Suppressor macrophage treated with lipopolysaccharide for 1 hour (primary cell): ENCODE measurements at regions not wholly inside any gene's neighbourhood (a gene's known extent, or its start where the extent isn't known, plus 50 kb on each side); places are given as distances from the start of the nearest gene placed in this dataset.

Experiments used
- DNase-seq, 3 donors: peaks; one replicate each; pipeline ENCODE4 v3.0.0-alpha.2; 2020 to 2022

GRCh38 chr11:116466801-116467200, 306.0 kb downstream of the BUD13 start:
- DNase-seq: no peak

- DNase-seq: no peak
These were observed 306.6 kb downstream of the BUD13 start for GRCh38 chr11:116466191-116466590.

GRCh38 chr11:116465056-116465455, 307.7 kb downstream of the BUD13 start:
- DNase-seq: no peak

GRCh38 chr11:116461789-116462188, 311.0 kb downstream of the BUD13 start:
- DNase-seq: no peak

- DNase-seq: no peak
These were observed 312.4 kb downstream of the BUD13 start for GRCh38 chr11:116460156-116460920.

GRCh38 chr11:116459185-116460045, 313.4 kb downstream of the BUD13 start:
- DNase-seq: no peak

- DNase-seq: no peak
These were observed 314.2 kb downstream of the BUD13 start for GRCh38 chr11:116458546-116458945.

GRCh38 chr11:116457336-116458007, 315.3 kb downstream of the BUD13 start:
- DNase-seq: no peak

- DNase-seq: no peak
These were observed 317.8 kb downstream of the BUD13 start for GRCh38 chr11:116454951-116455350.

GRCh38 chr11:116454020-116454645, 318.7 kb downstream of the BUD13 start:
- peak; percentile 35 to 56 (median 47) for DNase-seq

GRCh38 chr11:116452461-116452860, 320.3 kb downstream of the BUD13 start:
- no peak for DNase-seq

GRCh38 chr11:116449522-116449921, 323.3 kb downstream of the BUD13 start:
- DNase-seq: no peak

GRCh38 chr11:116446048-116446941, 326.5 kb downstream of the BUD13 start:
- no peak for DNase-seq

- DNase-seq: no peak
These were observed 327.4 kb downstream of the BUD13 start for GRCh38 chr11:116445108-116446047.

GRCh38 chr11:116442238-116442752, 330.5 kb downstream of the BUD13 start:
- no peak for DNase-seq

GRCh38 chr11:116439361-116439677, 333.5 kb downstream of the BUD13 start:
- no peak for DNase-seq

GRCh38 chr11:116438651-116439360, 334.0 kb downstream of the BUD13 start:
- DNase-seq: no peak

GRCh38 chr11:116434986-116435385, 337.8 kb downstream of the BUD13 start:
- DNase-seq: no peak

GRCh38 chr11:116432301-116432700, 340.5 kb downstream of the BUD13 start:
- no peak for DNase-seq

- no peak for DNase-seq
These were observed 340.9 kb downstream of the BUD13 start for GRCh38 chr11:116431842-116432241.
